ENCODE measurements at regions not wholly inside any gene's neighbourhood (a gene's known extent, or its start where the extent isn't known, plus 50 kb on each side); places are given as distances from the start of the nearest gene placed in this dataset.

DNA sequence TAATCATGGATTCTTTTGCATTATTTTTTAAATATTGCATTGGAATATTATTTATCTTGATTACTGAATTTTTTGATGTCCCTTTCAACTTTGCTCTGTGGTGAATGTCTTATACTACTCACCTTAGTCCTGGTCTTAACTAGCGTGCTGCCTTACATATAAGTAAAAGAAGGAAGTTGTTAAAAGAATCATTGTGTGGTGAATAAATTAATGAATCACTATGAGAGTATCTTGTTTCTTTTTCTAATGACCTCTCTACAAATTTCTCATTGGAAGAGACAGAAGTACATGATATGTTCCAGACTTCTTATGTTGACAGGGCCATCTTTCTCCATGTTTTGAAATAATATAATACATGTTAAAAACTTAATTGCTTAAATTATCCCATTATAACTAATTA is 432.6 kb upstream of the MMADHC start:
- TF ChIP-seq EZH2 (IDR thresholded peaks at IDR 0.05; ENCODE audit: insufficient read depth, poor library complexity, severe bottlenecking) (no peak), EZH2phosphoT487 (IDR thresholded peaks at IDR 0.05; ENCODE audit: insufficient read depth, low read depth) (no peak)
